GM12872 (cell line): ENCODE measurements at regions not wholly inside any gene's neighbourhood (a gene's known extent, or its start where the extent isn't known, plus 50 kb on each side); places are given as distances from the start of the nearest gene placed in this dataset.

Source experiments
- TF ChIP-seq, protein P1 (sequence below): IDR thresholded peaks from 3 replicates; pipeline ENCODE4 v1.5.1; 2011; ENCODE audit warnings: low read depth, mild to moderate bottlenecking, low read length, moderate library complexity; ENCODE audit not compliant: insufficient read depth

GRCh38 chr2:234235191-234235590 lies 184.7 kb downstream of the SPP2 start:
- TF ChIP-seq, protein P1, sequence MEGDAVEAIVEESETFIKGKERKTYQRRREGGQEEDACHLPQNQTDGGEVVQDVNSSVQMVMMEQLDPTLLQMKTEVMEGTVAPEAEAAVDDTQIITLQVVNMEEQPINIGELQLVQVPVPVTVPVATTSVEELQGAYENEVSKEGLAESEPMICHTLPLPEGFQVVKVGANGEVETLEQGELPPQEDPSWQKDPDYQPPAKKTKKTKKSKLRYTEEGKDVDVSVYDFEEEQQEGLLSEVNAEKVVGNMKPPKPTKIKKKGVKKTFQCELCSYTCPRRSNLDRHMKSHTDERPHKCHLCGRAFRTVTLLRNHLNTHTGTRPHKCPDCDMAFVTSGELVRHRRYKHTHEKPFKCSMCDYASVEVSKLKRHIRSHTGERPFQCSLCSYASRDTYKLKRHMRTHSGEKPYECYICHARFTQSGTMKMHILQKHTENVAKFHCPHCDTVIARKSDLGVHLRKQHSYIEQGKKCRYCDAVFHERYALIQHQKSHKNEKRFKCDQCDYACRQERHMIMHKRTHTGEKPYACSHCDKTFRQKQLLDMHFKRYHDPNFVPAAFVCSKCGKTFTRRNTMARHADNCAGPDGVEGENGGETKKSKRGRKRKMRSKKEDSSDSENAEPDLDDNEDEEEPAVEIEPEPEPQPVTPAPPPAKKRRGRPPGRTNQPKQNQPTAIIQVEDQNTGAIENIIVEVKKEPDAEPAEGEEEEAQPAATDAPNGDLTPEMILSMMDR: no peak

DNA sequence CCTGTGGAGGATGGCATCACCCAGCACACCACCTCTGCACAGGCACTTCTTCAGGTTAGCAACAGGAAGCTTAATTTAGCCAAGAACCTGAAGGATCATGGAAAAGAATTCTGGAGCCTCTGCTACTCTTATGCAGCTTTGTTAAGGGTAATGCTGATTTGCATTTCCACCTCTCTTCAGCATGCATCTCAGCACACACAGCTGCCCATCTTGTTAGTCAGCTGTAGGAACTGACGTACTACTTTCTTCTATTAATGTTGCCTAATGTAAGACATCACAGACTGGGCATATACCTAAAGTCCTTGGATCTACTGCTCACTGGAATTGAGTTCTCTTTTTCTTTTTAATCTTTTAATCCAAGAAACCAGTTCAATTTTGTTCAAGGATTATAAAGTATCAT lies 181.0 kb downstream of the SPP2 start:
- TF ChIP-seq, protein P1: no peak

DNA sequence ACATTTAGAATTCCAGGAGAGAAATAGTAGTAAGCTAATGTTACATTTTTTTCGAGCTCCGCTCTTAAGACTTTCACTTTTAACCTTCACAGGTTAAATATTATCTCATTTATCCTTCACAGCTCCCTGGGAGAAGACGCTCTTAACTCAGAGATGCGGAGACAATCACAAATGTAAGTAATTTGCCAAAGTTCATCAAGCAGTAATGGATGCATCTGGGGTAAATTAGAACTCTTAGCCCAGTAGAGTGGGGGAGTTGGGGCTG lies 168.5 kb downstream of the SPP2 start:
- TF ChIP-seq, protein P1: no peak

DNA sequence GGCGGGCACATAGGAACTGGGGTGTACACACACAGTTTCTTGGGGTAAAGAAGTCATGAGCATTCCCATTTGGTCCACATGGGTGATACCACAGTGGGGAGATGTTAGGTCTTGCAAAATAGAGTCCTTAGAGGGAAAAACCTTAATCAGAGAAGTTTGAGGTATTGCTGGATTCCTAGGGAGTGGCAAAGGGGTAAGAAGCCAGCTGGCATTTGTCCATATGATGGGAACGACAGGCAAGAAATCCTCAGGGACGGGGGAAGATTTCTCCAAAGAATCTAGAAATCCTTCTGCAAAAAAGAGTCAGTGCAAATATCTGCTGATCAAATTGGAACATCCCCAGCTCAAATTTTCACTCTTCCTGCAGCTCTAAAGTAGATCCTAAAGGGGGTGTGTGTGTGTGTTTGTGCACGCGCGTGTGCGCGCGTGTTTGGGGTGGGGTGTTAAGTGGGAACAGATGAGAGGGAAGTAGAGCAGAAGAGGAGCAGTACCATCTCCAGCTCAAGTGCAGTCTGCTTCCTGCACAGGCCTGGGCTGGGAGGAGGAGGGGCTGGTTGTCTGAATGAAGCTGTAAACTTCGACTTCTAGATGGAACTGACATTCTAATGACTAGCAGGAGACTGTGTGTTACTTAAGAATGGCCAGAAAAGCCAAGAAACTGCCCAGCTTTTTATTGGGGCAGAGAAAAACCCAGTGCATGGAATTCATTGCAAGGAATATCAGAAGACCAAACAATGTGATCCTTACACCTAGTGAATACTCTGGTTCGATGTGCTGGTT lies 168.0 kb downstream of the SPP2 start:
- TF ChIP-seq, protein P1: no peak

GRCh38 chr2:234212534-234212933 lies 162.0 kb downstream of the SPP2 start:
- TF ChIP-seq, protein P1: no peak

GRCh38 chr2:234211797-234212196 lies 161.3 kb downstream of the SPP2 start:
- TF ChIP-seq, protein P1: no peak

GRCh38 chr2:234206738-234207137 lies 156.2 kb downstream of the SPP2 start:
- TF ChIP-seq, protein P1: no peak
